ENCODE measurements at regions not wholly inside any gene's neighbourhood (a gene's known extent, or its start where the extent isn't known, plus 50 kb on each side); places are given as distances from the start of the nearest gene placed in this dataset.

DNA sequence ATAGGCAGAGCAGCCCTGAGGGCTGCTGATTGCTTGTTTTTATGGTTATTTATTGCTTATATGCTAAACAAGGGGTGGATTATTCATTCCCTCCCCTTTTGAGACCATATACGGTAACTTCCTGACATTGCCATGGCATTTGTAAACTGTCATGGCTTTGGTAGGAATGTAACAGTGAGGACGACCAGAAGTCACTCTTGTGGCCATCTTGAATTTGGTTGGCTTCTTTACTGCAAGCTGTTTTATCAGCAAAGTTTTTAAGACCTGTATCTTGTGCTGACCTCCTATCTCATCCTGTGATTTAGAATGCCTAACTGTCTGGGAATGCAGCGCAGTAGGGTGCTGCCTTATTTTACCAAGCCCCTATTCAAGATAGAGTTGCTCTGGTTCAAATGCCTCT, 531.8 kb upstream of the PRMT6 start:
- TF ChIP-seq, protein P1, sequence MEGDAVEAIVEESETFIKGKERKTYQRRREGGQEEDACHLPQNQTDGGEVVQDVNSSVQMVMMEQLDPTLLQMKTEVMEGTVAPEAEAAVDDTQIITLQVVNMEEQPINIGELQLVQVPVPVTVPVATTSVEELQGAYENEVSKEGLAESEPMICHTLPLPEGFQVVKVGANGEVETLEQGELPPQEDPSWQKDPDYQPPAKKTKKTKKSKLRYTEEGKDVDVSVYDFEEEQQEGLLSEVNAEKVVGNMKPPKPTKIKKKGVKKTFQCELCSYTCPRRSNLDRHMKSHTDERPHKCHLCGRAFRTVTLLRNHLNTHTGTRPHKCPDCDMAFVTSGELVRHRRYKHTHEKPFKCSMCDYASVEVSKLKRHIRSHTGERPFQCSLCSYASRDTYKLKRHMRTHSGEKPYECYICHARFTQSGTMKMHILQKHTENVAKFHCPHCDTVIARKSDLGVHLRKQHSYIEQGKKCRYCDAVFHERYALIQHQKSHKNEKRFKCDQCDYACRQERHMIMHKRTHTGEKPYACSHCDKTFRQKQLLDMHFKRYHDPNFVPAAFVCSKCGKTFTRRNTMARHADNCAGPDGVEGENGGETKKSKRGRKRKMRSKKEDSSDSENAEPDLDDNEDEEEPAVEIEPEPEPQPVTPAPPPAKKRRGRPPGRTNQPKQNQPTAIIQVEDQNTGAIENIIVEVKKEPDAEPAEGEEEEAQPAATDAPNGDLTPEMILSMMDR (IDR thresholded peaks at IDR 0.05; ENCODE audit: extremely low read depth in 1 of 2, insufficient read depth in 1 of 2, low read depth in 1 of 2, low read length in 2 of 2), result no peak
- TF ChIP-seq JUN (IDR thresholded peaks at IDR 0.05; ENCODE audit: borderline replicate concordance, insufficient read depth, insufficient read length, low read depth) (no peak), POLR2AphosphoS5 (IDR thresholded peaks at IDR 0.05; ENCODE audit: insufficient read depth, low read depth, low read length) (no peak), POLR2A (IDR thresholded peaks at IDR 0.05; ENCODE audit: low read depth, low read length) (no peak), GATA2 (IDR thresholded peaks at IDR 0.05; ENCODE audit: insufficient read depth, insufficient read length, low read depth, low read length) (no peak), EZH2 (IDR thresholded peaks at IDR 0.05; ENCODE audit: borderline replicate concordance, low read depth, low read length, severe bottlenecking) (no peak)
- TF ChIP-seq, protein P2, sequence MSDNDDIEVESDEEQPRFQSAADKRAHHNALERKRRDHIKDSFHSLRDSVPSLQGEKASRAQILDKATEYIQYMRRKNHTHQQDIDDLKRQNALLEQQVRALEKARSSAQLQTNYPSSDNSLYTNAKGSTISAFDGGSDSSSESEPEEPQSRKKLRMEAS (IDR thresholded peaks at IDR 0.05; ENCODE audit: insufficient read depth, insufficient read length), result no peak

Data from endothelial cell of umbilical vein (primary cell).